Right ventricle myocardium superior (tissue), 1 donor: ENCODE measurements at regions not wholly inside any gene's neighbourhood (a gene's known extent, or its start where the extent isn't known, plus 50 kb on each side); places are given as distances from the start of the nearest gene placed in this dataset.
"Not testable (repeated sequence)": the region's sequence is repeated elsewhere in the genome, so short reads cannot be mapped to it uniquely, and the experiment has no call there.

Source experiments
- ATAC-seq: fragments of 200-7000 bp; cut with Tn5 transposase; one replicate; pipeline ENCODE4 v1.9.1; 2020; ENCODE audit warnings: mild to moderate bottlenecking; ENCODE audit not compliant: poor library complexity
- DNase-seq: peaks from one replicate; pipeline ENCODE4 v3.0.0-alpha.2; 2020
- intact Hi-C: fragments of 100-400 bp; cut with DNase I; formaldehyde crosslinking; loops from one replicate; pipeline ENCODE4 v1.11.2; 2022
- donor health status: DM: no; HTN: yes; CAD: no; lungs with severe emphysema.

- intact Hi-C loops, ATAC-seq: not testable (repeated sequence)
- peak; percentile 50 for DNase-seq
These were observed 668.9 kb downstream of the SPATA31A6 start for GRCh38 chr9:42852133-42852930.

- DNase-seq, ATAC-seq, intact Hi-C loops: not testable (repeated sequence)
These were observed 676.7 kb downstream of the SPATA31A6 start for GRCh38 chr9:42860133-42860532.

GRCh38 chr9:42862465-42862864 lies 679.0 kb downstream of the SPATA31A6 start:
- DNase-seq, ATAC-seq, intact Hi-C loops: not testable (repeated sequence)
